C4-2B (cell line): ENCODE measurements at regions not wholly inside any gene's neighbourhood (a gene's known extent, or its start where the extent isn't known, plus 50 kb on each side); places are given as distances from the start of the nearest gene placed in this dataset.

Source experiments
- CTCF ChIP-seq: fragments of 450-650 bp; conservative IDR thresholded peaks from 2 replicates; pipeline ENCODE4 v1.5.1; 2017; ENCODE audit warnings: mild to moderate bottlenecking
- ZFX ChIP-seq: fragments of 450-650 bp; IDR thresholded peaks from 2 replicates; pipeline ENCODE4 v1.6.1; 2017

GRCh38 chr9:135198144-135198543 is 110.7 kb downstream of the OLFM1 start:
- TF ChIP-seq CTCF (no peak), ZFX (no peak)
